ENCODE measurements at regions not wholly inside any gene's neighbourhood (a gene's known extent, or its start where the extent isn't known, plus 50 kb on each side); places are given as distances from the start of the nearest gene placed in this dataset.
"Not testable (repeated sequence)": the region's sequence is repeated elsewhere in the genome, so short reads cannot be mapped to it uniquely, and the experiment has no call there.

DNA sequence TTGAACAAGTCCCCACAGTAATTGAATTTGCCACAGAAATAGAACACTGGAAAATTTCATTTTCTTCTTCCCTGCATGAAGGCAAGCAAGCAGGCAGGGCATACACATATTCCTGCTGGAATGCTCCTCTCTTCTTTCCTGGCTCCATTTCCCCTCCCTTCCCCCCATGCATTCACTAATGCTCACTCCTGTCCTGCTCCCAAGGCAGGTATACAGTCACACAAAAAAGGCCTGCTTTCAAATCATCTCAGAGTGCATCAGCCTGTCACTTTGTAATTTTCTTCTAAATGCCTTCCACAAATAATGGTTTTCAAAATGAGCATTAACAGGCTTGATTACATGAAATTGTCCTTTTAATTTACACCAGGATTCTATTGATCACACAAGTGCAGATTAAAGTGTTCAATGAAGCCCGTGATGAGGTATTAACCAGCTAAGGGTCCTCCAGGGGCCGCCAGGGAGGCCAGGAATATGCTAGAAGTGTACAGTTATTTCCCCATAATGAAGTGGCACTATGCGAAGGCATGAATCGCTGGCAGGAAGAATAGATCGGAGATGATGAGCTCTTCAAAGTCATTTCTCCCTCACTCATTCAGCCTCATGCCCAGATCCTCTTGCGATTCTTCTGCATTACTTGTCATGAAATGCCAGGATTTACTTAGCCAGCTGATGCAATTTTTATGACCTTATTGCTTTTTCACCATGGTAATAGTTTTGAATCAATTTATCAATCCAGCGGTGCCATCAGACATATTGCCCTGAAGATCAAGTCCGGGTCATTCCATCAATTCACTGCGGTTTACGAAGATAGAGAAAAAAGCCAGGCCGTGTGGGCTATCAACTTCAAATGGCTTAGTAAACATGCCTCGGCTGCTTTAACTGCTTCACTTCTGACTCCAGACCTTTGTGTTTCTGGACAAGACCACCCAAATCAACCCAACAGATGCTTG is 243.5 kb downstream of the GPAT3 start:
- no peak for DNase-seq (ENCODE audit: low spot score)

DNA sequence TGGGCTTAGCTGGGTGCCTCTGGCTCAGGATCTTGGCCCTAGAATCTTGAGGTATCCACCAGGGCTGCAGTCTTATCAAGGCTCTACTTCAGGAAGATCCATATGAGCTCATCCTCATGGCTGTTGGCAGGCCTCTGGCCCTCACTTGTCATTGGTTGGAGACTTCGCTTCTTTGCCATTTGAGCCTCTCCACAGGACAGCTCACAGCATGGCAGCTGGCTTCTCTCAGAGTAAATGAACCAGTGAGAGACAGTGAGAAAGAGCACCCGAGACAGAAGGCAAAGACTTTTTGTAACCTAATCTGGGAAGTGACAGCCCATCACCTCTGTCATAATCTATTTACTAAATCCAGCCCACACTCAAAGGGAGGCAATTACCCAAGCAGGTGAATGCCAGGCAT is 236.8 kb downstream of the GPAT3 start:
- no peak for DNase-seq (ENCODE audit: low spot score)

DNA sequence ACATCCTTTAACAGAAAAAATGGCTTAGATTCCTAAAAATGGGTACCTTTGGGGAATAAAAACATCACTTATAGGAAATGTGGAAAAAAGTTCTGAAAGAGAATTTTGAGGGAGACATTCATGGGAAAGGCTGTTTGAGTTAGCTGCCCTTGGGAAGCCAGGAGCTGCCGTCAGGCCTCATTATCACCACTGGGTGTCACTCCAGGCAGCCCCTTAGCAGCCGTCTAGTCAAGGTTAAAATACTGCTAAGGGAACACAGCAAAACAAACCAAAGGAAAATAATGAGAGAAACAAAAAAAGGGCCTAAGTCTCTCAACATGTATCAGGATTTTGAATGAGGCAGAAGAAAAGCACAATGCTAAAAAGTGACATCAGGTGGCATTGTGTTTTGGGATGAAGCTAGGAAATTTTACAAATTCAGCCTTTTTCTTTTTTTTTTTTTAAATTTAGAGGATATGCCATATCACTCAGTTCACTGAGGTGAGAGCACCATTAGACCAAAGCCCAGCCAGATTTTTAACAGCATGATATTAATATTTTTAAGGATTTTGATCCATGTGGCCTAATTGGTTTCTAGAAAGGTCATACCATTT is 235.3 kb downstream of the GPAT3 start:
- no peak for DNase-seq (ENCODE audit: low spot score)

DNA sequence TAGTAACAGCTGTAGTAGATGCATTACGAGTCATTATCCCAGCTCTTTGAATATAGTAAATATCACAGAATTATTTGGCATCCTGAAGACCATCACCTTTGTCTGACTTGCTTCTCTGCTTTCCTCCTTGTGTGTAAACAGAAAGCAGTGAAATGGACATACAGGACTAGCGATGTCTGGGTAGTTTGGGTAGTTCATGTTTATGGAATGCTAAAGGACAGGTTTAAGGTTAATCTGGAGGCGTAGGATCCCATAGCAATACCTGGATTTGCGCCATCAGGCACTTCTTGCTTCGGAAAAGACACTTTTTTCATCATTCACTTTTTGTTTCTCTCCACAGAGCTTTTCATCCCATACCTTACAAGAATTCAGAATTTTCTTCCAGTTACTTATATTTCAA is 232.2 kb downstream of the GPAT3 start:
- DNase-seq (ENCODE audit: low spot score): no peak

DNA sequence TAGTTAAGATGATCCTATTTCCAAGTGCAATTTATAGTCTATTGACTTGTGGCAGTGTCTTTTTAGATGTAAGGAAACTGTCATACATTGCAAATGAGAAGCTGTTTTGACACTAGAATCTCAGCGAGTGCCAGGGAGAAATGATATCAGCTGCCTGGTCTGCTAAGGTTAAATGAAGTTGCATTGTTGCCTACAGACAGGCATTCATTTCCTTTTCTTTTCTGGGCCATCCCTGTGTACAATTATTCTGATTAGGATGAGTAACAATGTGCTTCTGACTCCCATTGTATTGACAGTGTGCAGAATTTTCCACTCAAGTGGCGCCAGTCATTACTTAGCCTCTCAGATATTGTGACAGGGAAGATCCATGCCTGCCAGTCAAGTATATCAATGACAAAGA is 231.2 kb downstream of the GPAT3 start:
- no peak for DNase-seq (ENCODE audit: low spot score)

DNA sequence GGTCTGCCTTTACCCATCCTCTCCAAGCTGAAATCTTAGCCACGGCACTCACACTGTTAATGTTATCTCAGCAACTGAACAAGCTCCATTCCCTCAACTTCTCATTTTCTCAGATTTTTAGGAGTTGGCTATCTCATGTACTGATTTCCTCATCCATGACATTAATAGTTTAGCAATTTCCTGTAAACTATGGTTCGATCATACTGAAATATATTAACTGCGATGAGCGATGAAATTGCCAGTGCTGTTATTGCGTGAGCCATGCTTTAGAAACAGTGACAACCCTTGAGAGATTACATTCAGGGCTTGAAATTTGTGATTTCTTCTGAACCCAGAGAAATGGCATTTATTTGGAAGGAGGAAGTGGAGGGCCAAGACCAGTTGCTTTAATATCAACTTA is 223.7 kb downstream of the GPAT3 start:
- DNase-seq (ENCODE audit: low spot score): no peak

DNA sequence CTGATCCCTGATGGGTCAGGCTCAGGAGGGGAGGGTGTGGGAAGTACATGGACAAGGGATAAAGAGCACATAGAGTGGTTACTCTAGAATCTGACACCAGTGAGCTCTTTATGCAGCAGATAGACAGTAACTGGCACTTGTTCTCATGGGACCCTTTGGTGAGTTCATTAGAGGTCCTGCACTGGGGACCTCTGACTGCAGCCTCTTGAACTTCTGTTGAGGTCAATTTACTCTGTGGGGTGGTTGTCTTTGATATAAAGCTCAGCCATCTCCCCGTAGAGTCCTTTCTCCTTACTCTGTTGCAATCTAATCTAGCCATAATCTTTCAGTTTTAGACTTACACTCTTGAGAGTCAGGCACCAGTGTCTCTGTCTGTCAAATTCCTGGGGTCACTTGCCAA is 222.4 kb downstream of the GPAT3 start:
- DNase-seq (ENCODE audit: low spot score): peak; percentile 11

DNA sequence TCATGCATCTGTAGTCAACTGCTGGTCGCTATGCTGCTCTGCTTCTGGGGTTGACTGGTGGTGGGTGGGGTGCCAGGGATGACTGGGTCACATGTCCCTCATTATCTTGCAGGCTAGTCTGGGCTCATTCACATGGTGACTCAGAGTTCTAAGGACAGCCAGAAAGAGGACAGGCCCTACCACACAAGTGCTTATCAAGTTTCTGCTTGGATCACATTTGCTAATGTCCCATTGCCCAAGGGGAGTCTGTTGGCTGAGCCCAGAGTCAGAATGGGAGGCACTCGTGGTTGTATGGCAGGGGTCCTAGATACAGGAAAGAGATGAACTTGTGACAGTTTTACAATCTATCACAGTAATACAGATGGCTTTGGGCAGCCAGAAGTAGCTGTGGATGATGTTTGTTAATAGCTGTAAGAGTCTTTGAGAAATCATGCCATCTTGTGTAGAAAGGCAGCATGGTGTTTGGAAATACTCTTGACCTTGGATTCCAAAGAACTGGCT is 221.3 kb downstream of the GPAT3 start:
- DNase-seq (ENCODE audit: low spot score): peak; percentile 71

DNA sequence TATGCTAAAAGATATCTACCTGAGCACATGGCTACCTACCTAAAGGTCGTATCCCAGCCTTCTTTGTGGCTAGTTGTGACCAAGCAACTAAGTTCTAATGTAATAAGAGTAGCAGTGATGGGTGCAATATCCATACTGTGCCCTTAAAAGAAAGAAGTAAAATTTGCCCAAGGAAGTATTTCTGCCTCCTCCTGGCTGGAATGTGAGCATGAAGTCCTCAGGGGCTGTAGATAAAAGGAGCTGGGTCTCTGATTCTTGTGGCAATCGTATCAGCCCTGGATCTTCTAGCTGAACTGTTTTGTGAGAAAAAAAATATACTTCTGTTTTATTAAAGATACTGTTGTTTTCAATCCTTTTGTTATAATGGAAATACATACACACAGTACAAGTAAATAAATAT is 217.4 kb downstream of the GPAT3 start:
- no peak for DNase-seq (ENCODE audit: low spot score)

DNA sequence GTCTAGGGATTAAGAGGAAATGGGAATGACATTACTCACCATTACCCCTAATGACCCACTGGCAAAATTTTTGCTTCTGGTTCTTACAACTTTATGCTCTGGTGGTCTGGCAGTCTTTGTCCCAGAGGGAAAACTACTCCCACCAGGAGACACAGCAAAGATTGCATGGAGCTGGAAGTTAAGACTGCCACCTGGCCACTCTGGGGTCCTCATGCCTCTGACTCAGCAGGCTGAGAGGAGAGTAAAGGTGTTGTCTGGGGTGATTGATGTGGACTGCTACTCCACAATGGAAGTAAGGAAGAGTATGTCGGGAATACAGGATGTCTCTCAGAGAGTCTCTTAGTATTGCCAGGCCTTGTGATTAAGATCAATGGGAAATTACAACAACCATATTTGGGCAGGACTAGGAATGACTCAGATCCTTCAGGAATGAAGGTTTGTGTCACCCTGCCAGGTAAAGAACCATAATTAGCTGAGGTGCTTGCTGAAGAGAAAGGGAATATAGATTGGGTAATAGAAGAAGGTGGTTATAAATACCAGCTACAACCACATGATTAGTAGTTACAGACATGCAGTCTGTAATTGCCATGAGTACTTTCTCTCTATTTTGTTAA is 215.5 kb downstream of the GPAT3 start:
- DNase-seq (ENCODE audit: low spot score): no peak

DNA sequence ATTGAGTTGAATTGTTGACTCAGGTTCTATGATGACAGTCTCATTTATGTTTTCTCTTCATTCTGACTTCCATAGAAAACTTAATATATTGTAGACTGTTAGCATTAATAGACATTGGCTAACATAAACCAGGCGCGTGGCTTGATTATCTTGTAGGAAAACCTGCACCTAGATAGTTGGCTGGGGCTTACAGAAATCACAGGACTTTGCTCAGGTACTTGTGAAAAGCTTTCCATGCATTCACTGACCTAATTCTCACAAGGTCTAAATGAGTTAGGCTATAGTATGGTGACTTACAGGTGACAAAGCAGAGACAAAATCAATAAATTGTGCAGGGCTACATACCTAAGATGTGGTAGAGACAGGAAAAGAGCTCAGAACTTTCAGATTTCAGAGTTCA is 212.8 kb downstream of the GPAT3 start:
- no peak for DNase-seq (ENCODE audit: low spot score)

DNA sequence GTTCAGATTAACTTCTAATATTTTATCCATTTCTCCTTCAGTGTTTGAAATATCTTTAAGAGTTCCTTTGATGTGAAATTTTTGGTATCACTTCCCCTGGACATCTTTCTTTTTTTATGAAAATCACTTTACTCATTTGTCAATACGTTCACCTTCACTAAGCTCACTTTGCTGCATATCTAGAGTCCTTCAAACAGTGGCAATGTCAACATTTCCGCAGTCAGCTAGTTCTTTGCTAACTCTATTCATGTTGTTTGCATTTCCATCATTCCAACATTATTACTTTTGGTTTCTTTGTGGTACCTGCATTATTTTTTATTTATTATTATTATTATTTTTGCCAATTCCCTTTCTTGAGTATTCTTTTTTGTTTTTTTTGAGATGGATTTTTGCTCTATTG is 203.0 kb downstream of the GPAT3 start:
- DNase-seq (ENCODE audit: low spot score): no peak

DNA sequence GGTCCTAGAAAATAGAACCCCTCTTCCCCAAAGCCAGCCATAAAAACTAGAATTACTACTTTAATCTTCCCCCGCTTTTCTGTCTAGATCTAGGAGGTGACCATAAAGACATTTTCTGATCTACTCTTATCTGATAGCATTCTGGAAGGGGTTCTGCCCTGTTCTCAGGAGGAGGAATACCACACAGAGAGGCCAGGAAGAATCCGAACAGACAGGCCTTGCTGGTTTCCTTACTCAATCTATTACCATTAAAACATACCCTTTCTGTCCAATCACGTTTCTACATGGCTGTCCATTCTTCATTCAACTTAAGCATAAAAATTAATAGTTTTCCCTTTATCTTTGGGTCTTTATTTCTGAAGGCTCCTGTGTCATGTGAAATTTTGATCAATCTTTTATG is 198.7 kb downstream of the GPAT3 start:
- DNase-seq (ENCODE audit: low spot score): no peak

DNA sequence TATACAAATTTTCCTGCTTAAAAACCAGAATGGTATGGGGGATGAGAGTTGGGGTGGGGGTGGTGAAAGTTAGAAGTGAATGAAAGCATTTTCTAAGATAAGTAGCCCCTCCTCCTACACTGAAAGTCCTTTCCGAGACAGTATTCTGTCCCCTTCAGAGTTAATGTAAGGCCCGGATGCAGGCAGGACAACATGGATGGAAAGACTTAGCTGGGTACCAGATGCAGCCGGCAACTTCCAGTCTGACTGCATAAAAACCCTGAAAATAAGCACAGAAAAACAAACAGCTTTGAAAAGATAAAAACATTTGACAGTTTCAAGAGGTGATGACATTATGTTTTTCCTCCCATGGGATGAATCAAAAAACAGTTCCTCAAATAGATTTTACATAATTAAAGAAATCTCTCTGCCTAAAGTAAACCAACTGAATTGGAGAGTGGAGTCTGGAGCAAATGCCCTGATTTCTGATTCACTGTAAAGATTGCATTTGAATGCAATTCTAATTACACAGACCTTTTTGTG is 196.3 kb downstream of the GPAT3 start:
- DNase-seq (ENCODE audit: low spot score): no peak

DNA sequence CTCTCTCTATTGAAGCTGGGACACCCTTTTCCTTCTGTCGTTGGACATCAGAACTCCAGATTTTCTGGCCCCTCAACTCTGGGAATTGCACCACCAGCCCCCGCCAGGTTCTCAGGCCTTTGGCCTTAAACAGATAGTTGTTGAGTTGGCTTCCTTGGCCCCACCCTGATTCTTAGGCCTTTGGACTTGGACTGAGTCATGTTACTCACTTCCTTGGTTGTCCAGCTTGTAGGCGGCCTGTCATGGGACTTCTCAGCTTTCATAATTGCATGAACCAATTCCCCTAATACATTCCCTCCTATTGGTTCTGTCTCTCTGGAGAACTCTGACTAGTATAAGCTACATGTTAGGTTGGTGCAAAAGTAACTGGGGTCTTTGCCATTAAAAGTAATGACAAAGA is 195.7 kb downstream of the GPAT3 start:
- DNase-seq (ENCODE audit: low spot score): no peak

DNA sequence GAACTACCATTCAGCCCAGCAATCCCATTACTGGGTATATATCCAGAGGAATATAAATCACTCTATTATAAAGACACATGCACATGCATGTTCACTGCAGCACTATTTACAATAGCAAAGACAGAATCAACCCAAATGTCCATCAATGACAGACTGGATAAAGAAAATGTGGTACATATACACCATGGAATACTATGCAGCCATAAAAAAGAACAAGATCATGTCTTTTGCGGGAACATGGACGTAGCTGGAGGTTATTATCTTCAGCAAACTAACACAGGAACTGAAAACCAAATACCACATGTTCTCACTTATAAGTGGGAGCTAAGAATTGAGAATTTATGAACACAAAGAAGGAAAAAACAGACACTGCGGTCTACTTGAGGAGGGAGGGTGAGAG is 195.1 kb downstream of the GPAT3 start:
- DNase-seq (ENCODE audit: low spot score): not testable (repeated sequence)

DNA sequence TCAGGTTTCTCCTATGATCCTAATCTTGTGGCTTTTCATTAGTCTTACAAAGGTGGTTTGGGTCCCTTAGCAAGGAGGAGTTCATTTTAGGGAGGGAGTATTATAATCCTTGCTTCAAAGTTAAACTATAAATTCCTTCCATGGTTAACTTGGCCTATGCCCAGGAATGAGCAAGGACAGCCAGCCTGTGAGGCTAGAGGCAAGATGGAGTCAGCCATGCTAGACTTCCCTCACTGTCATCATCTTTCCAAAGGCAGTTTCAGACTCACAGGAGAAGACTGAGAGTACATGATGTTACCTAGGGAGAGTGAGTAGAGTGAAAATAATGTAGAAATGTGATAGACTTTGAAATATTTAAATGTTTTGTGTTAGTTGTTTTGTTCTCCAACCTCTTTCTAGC is 192.3 kb downstream of the GPAT3 start:
- no peak for DNase-seq (ENCODE audit: low spot score)

DNA sequence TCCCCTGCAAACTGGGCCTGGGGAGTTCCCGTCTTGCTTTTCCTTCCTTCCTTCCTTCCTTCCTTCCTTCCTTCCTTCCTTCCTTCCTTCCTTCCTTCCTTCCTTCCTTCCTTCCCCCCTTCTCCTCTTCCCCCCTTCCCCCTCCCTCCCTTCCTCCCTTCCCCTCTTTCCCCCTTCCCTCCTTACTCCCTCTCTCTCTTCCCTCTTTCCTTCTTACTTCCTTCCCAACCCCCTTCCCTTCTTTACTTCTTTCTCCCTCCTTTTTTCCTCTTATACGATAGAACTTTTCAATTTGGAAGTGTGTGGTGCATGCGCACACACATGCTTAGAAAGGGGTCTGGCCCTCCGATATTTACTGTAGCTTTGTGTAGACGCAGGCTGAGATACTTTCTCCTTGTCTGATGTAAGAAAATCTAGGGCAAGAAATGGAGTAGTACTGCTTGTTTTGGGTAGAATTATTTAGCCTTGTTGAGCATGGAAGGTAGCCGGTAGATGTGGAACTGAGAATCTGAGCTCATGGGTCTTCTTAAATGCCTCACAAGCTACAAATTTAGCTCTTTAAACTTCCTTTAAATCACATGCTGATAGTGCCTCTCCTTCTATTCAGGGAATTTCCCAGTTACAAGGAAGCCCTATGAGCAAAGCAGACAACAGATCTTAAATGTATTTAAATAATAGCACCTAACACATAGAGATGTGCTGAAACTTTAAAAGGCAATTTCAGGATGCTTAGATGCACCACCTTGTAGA is 189.6 kb downstream of the GPAT3 start:
- no peak for DNase-seq (ENCODE audit: low spot score)

DNA sequence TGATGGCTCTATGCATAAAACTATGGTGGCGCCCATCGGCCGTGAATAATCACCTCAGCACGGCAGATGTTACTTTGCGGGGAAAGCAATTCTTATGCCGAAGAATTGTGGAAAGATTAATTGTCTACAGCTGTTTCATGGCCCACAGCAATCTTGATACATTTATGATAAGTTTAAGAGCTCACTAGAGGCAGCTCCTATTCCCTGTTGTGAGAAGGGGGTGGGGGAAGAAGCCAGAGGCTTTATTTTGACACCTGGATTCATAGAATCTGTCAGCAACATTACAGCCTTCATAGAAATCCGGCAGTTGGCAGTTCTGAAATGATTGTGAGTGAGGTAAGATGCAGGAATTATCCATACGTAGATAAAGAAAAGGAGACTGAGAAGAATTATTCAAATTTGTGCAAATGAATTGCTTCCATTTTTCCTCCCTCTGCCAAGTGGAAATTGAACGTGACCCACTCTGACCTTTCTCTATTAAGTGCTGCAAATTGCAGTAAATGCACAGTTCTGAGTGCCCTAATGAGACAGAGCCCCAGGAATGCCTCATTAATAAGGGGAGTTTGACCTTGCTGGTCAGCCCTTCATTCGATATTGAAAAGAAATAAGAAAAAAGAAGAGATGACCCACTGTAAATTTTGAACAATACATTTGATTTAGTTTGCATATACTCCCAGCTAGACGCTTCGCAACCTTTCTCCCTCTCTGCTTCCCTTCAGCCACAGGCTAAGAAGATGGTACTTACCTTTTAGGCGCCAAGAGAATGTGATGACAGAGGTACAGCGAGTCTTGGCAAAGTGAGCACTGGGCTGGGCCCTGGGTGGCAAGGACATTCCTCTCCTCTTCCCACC is 188.8 kb downstream of the GPAT3 start:
- DNase-seq (ENCODE audit: low spot score): no peak

DNA sequence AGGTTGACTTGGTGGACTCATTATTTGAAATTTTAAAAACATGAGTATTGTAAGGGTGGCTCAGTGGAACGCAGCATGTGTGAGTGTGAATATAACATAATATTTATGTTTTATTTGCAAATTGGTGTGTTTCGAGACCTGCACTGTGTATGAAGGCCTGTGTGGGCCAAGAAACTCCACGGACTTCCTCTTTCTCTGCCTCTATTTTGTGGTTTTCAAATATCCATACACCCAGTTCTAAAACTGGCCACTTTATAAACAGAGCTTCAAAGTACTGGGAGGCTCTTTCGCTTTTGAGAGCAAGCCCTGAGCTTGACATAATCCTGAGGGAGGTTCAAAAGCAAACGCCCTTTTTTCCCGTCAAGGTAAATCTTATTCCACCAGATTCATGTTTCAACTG is 187.7 kb downstream of the GPAT3 start:
- DNase-seq (ENCODE audit: low spot score): no peak

DNA sequence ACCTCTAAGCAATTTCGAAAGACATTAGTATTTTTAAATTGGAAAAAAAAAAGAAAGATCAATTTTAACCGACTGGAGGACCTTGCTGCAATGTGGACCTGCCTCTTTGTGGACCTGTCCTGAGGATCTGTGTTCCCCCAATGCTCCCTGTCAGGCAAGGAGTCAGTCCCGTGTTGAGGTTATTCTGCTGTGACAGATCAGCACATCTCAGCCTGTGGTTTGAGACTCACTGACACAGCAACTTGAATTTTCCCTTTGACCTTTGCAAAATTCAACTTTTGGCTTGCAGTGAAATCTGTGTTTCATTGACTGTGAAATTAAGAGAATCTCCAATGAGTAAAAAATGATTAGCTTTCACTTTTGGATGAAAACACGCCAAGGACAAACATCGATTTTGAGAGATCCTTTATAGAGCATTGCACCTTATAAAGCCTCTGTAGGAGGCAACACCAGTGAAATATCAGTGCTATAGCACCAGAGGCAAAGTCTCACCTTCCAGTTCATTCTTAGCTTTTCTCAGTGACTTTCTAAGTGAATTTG is 186.9 kb downstream of the GPAT3 start:
- DNase-seq (ENCODE audit: low spot score): no peak

All from hematopoietic multipotent progenitor cell treated with erythropoietin and hydrocortisone succinate and interleukin-3 and kit ligand, for 17 days (in vitro differentiated cells).